Panc1 (cell line): ENCODE measurements at regions not wholly inside any gene's neighbourhood (a gene's known extent, or its start where the extent isn't known, plus 50 kb on each side); places are given as distances from the start of the nearest gene placed in this dataset.

ENCODE experiments used
- ATAC-seq: fragments of 200-7000 bp; cut with Tn5 transposase; 2 replicates; pipeline ENCODE4 v1.9.1; 2020; ENCODE audit warnings: mild to moderate bottlenecking, moderate library complexity
- BruUV-seq: library from RNA; stranded (reverse); fragments of 400-500 nt; replicated peaks from 2 replicates; lab custom pipeline; 2021; lab: Mats Ljungman, UMichigan
- CTCF ChIA-PET: fragments of 300-600 bp; sonication (Branson Sonifier 250); formaldehyde crosslinking; loops from one replicate; lab custom pipeline; 2022; ENCODE audit warnings: antibody characterized with exemption; lab: Charles Lee
- POLR2A ChIA-PET: fragments of 300-600 bp; sonication (Branson Sonifier 250); formaldehyde crosslinking; loops from one replicate; lab custom pipeline; 2022; ENCODE audit warnings: antibody characterized with exemption; lab: Charles Lee
- DNase-seq: peaks from one replicate; pipeline ENCODE4 v3.0.0-alpha.2; 2010; ENCODE audit warnings: low read depth, low spot score
- H3K27ac ChIP-seq: 2 replicates; pipeline ENCODE4 v1.5.1; 2011; ENCODE audit warnings: mild to moderate bottlenecking, low read length, inconsistent platforms
- H3K27me3 ChIP-seq: fragments of 200-500 bp; sonication (Bioruptor generic); 2 replicates; pipeline ENCODE4 v1.6.0; 2014; ENCODE audit warnings: low read length, inconsistent platforms; ENCODE audit not compliant: control insufficient read depth, insufficient read depth
- H3K36me3 ChIP-seq: fragments of 200-500 bp; sonication (Bioruptor generic); 2 replicates; pipeline ENCODE4 v1.5.1; 2014; ENCODE audit warnings: inconsistent platforms, mild to moderate bottlenecking, low read length, moderate library complexity; ENCODE audit not compliant: control insufficient read depth, insufficient read depth
- H3K4me1 ChIP-seq: 2 replicates; pipeline ENCODE4 v1.5.1; 2011; ENCODE audit warnings: inconsistent platforms, mild to moderate bottlenecking, low read length, moderate library complexity; ENCODE audit not compliant: control insufficient read depth, insufficient read depth
- H3K4me3 ChIP-seq, 2 experiments: 2 replicates each; pipeline ENCODE4 v1.5.1; 2011 to 2012; ENCODE audit warnings: low read depth in 2 of 2, low read length in 2 of 2, mild to moderate bottlenecking in 2 of 2, inconsistent platforms in 1 of 2, moderate library complexity in 1 of 2
- H3K9me3 ChIP-seq: fragments of 200-500 bp; sonication (Bioruptor generic); 2 replicates; pipeline ENCODE4 v1.5.1; 2014; ENCODE audit warnings: low read depth, mild to moderate bottlenecking, inconsistent platforms, low read length, moderate library complexity; ENCODE audit not compliant: control insufficient read depth, insufficient read depth
- CTCF ChIP-seq: fragments of 450-650 bp; IDR thresholded peaks from 2 replicates; pipeline ENCODE4 v1.5.1; 2017; ENCODE audit warnings: mild to moderate bottlenecking
- POLR2AphosphoS5 ChIP-seq: IDR thresholded peaks from 2 replicates; pipeline ENCODE4 v1.6.1; 2012; ENCODE audit warnings: mild to moderate bottlenecking, low read depth, low read length, moderate library complexity
- SIN3A ChIP-seq: IDR thresholded peaks from 2 replicates; pipeline ENCODE4 v1.6.1; 2012; ENCODE audit warnings: low read depth, mild to moderate bottlenecking, low read length, moderate library complexity, borderline replicate concordance; ENCODE audit not compliant: insufficient read depth
- TCF7L2 ChIP-seq: IDR thresholded peaks from 2 replicates; pipeline ENCODE4 v1.6.1; 2011; ENCODE audit warnings: mild to moderate bottlenecking, low read depth, low read length, inconsistent platforms
- in situ Hi-C: cut with HindIII; loops from 2 replicates; pipeline ENCODE4 v1.10.0; 2016; ENCODE audit warnings: low sequenced_read_pairs, low pct_unique_long_range_greater_than_20kb
- intact Hi-C: fragments of 100-400 bp; cut with micrococcal nuclease; formaldehyde crosslinking; loops from one replicate; pipeline ENCODE4 v1.10.0; 2022; ENCODE audit not compliant: unreplicated experiment
- TF ChIP-seq, protein P1 (sequence below), 2 experiments: IDR thresholded peaks; 2 replicates each; pipeline ENCODE4 v1.6.1; 2011 to 2012; ENCODE audit warnings: low read depth in 2 of 2, control low read depth in 1 of 2, low read length in 1 of 2, mild to moderate bottlenecking in 1 of 2, moderate library complexity in 1 of 2; ENCODE audit not compliant: insufficient read depth in 1 of 2

DNA sequence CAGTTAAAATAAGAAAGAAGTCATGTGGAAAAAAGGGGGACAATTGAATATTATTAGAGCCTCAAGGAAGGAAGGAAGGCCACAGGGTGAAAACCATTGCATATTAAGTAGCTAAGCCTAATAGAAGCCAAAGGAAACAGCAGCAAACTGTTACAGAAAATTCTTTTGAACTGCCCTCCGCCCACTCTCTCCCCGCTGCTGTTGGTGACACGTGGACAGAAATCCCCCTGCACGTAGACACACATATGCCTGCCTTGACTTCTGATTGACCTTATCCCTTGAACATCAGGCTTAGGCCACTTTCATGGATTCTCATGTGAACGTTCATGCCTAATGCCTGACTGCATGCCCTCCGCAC, 229.1 kb downstream of the KCNRG start:
- Histone ChIP-seq H3K36me3 (no peaks in the 10 kb centered on the region), H3K27ac (peak overlapping the region; percentile 99), H3K27me3 (no peaks in the 10 kb centered on the region), H3K4me1 (peaks cover 43% of the 10 kb centered on the region), H3K4me3 (no peak overlapping the region), H3K9me3 (peaks cover 6% of the 10 kb centered on the region; the same call in 1 of the 2 replicates)
- ChIA-PET CTCF (no interaction called here), POLR2A (no interaction called here)
- intact Hi-C loops (no loop called here), in situ Hi-C loops (no loop called here)
- BruUV-seq, result no TSS peak
- TF ChIP-seq CTCF (no peak), SIN3A (no peak), TCF7L2 (no peak), POLR2AphosphoS5 (no peak)
- TF ChIP-seq, protein P1, sequence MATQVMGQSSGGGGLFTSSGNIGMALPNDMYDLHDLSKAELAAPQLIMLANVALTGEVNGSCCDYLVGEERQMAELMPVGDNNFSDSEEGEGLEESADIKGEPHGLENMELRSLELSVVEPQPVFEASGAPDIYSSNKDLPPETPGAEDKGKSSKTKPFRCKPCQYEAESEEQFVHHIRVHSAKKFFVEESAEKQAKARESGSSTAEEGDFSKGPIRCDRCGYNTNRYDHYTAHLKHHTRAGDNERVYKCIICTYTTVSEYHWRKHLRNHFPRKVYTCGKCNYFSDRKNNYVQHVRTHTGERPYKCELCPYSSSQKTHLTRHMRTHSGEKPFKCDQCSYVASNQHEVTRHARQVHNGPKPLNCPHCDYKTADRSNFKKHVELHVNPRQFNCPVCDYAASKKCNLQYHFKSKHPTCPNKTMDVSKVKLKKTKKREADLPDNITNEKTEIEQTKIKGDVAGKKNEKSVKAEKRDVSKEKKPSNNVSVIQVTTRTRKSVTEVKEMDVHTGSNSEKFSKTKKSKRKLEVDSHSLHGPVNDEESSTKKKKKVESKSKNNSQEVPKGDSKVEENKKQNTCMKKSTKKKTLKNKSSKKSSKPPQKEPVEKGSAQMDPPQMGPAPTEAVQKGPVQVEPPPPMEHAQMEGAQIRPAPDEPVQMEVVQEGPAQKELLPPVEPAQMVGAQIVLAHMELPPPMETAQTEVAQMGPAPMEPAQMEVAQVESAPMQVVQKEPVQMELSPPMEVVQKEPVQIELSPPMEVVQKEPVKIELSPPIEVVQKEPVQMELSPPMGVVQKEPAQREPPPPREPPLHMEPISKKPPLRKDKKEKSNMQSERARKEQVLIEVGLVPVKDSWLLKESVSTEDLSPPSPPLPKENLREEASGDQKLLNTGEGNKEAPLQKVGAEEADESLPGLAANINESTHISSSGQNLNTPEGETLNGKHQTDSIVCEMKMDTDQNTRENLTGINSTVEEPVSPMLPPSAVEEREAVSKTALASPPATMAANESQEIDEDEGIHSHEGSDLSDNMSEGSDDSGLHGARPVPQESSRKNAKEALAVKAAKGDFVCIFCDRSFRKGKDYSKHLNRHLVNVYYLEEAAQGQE (IDR thresholded peaks at IDR 0.05; ENCODE audit: insufficient read depth in 1 of 2, low read depth in 2 of 2, low read length in 1 of 2), result no peak
- ATAC-seq (no peak), DNase-seq (no peak)

DNA sequence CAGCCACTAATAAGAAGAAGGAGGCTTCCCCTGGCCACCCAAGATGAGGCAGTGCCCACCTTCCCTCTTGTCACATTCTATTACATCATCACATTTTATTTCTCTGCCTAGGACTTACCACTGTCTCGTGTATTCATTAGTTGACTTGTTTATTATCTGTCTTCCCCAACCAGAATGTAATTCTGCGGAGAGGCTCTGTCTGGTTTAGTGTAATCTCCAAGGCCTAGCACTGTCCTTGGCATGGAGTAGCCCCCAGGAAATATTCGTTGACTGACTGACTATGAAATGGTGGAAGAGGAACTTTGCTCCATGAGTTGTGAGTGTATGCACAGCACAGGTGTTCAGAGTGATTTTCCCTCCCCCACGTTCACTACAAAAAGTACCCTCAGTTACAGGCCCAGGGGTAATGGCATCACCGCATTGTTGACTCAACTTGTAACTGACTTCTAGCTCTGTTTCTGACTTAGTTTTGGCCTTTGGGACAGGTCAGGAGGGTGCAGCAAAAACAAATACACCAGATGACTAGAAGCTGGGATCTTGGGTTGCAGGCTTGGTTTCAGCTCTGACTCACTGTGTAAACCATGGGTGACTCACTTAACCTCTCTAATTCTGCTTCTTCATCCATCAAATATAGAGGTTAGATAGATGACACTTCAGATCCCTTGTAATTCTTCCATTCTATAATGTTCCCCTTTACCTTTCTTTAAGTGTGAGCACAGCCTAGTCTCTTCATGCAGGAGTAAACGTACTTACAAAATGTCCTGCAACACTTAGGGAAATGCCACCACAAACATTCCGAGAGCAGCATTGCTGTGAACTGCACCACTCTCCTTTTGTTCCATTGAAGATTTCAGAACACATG, 229.7 kb downstream of the KCNRG start:
- peaks cover 43% of the 10 kb centered on the region for H3K4me1 ChIP-seq
- TF ChIP-seq, protein P1 (IDR thresholded peaks at IDR 0.05; ENCODE audit: insufficient read depth in 1 of 2, low read depth in 2 of 2, low read length in 1 of 2), result 0 out of 4 replicates have a peak, but pooled peaks of 1 of the 2 experiments have one; percentile 44
- peak; percentile 96 for TF ChIP-seq POLR2AphosphoS5
- no peak for TF ChIP-seq CTCF
- TF ChIP-seq TCF7L2, result peak; percentile 91
- no peak for TF ChIP-seq SIN3A
- ATAC-seq, result peak; percentile 97
- H3K27me3 ChIP-seq, result no peaks in the 10 kb centered on the region
- in situ Hi-C loops, result no loop called here
- peak; percentile 84 for DNase-seq
- H3K36me3 ChIP-seq, result no peaks in the 10 kb centered on the region
- CTCF ChIA-PET, result interaction anchor here (0.6 kb wide), 1 partner anchor 108 kb away, joined by 3 read pairs; no protein-coding TSS in a partner anchor
- peak overlapping the region; percentile 99 for H3K27ac ChIP-seq
- no TSS peak for BruUV-seq
- H3K9me3 ChIP-seq, result peaks cover 6% of the 10 kb centered on the region; the same call in 1 of the 2 replicates
- no peak overlapping the region for H3K4me3 ChIP-seq
- intact Hi-C loops, result no loop called here
- POLR2A ChIA-PET, result no interaction called here
